Activated naive CD8-positive, alpha-beta T cell treated with anti-CD3 and anti-CD28 coated beads, Interleukin-2, amount 50 U/mL, for 24 hours (primary cell): ENCODE measurements at regions not wholly inside any gene's neighbourhood (a gene's known extent, or its start where the extent isn't known, plus 50 kb on each side); places are given as distances from the start of the nearest gene placed in this dataset.

Experiments used
- ATAC-seq: fragments of 150-1000 bp; cut with Tn5 transposase; one replicate; pipeline ENCODE4 v1.10.0; 2021
- DNase-seq: peaks from one replicate; pipeline ENCODE4 v3.0.0; 2021
- H3K27ac Mint-ChIP-seq: one replicate; pipeline ENCODE4 v1.8.0; 2021; ENCODE audit warnings: mild to moderate bottlenecking, mixed read lengths
- H3K27me3 Mint-ChIP-seq: one replicate; pipeline ENCODE4 v1.8.0; 2021; ENCODE audit warnings: mixed read lengths
- H3K36me3 Mint-ChIP-seq: one replicate; pipeline ENCODE4 v1.8.0; 2021; ENCODE audit warnings: low read depth, mixed read lengths
- H3K4me1 Mint-ChIP-seq: one replicate; pipeline ENCODE4 v1.8.0; 2021; ENCODE audit warnings: mixed read lengths
- H3K4me3 Mint-ChIP-seq: one replicate; pipeline ENCODE4 v1.8.0; 2021; ENCODE audit warnings: mild to moderate bottlenecking, moderate library complexity, mixed read lengths
- H3K9me3 Mint-ChIP-seq: one replicate; pipeline ENCODE4 v1.8.0; 2021; ENCODE audit warnings: mixed read lengths

DNA sequence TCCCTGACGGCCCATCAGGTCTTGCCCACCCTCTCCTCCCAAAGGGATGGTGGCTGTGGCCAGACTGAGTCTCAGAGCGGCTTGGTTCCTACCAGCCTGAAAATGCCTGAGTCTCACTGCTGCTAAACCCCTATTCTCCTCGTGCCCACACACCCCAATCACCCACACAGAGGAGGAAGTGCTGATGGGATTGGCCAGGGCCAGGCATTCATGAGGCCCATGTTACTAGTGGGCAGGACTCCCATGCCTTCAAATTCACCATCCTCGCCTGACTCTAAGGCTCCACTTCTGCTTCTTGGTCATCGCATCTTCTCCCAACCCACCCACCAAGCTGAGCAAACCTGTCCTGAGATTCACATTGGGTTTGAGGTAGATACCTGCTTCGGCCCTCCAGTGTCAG lies 80.1 kb upstream of the CST7 start:
- ATAC-seq (no peak), DNase-seq (no peak)
- Mint-ChIP-seq H3K4me1 (no peaks in the 10 kb centered on the region), H3K27me3 (no peaks in the 10 kb centered on the region), H3K36me3 (peaks cover 3% of the 10 kb centered on the region), H3K9me3 (peaks cover 11% of the 10 kb centered on the region), H3K4me3 (no peak overlapping the region), H3K27ac (no peak overlapping the region)

- no peaks in the 10 kb centered on the region for H3K27me3 Mint-ChIP-seq
- H3K27ac Mint-ChIP-seq = no peak overlapping the region
- H3K9me3 Mint-ChIP-seq = peaks cover 9% of the 10 kb centered on the region
- H3K4me3 Mint-ChIP-seq = no peak overlapping the region
- ATAC-seq (no peak), DNase-seq (no peak)
- no peaks in the 10 kb centered on the region for H3K4me1 Mint-ChIP-seq
- peaks cover 3% of the 10 kb centered on the region for H3K36me3 Mint-ChIP-seq
Observed at GRCh38 chr20:24870057-24870456, 79.0 kb upstream of the CST7 start.

DNA sequence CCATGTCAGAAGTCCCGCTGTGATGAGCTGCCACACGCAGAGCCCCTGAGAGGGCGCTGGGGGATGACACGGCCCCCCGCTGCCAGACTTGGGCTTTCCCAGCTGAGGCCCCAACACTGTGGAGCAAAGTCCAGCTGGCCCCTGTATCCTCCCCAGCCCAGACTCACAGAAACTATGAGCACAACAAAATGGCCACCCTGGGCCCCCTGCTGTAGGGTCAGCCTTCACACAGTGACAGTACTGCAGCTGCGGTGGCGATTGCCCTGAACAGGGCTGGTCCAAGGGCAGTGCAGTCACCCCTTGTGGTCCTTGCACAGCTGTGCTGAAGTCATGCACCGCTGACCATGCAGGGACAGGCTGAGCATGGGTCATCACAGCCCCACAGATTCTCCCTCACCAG lies 78.2 kb upstream of the CST7 start:
- peaks cover under 1% of the 10 kb centered on the region for H3K36me3 Mint-ChIP-seq
- ATAC-seq (no peak), DNase-seq (no peak)
- H3K4me1 Mint-ChIP-seq = no peaks in the 10 kb centered on the region
- H3K27me3 Mint-ChIP-seq = no peaks in the 10 kb centered on the region
- no peak overlapping the region for H3K27ac Mint-ChIP-seq
- peaks cover 2% of the 10 kb centered on the region for H3K9me3 Mint-ChIP-seq
- H3K4me3 Mint-ChIP-seq = no peak overlapping the region

DNA sequence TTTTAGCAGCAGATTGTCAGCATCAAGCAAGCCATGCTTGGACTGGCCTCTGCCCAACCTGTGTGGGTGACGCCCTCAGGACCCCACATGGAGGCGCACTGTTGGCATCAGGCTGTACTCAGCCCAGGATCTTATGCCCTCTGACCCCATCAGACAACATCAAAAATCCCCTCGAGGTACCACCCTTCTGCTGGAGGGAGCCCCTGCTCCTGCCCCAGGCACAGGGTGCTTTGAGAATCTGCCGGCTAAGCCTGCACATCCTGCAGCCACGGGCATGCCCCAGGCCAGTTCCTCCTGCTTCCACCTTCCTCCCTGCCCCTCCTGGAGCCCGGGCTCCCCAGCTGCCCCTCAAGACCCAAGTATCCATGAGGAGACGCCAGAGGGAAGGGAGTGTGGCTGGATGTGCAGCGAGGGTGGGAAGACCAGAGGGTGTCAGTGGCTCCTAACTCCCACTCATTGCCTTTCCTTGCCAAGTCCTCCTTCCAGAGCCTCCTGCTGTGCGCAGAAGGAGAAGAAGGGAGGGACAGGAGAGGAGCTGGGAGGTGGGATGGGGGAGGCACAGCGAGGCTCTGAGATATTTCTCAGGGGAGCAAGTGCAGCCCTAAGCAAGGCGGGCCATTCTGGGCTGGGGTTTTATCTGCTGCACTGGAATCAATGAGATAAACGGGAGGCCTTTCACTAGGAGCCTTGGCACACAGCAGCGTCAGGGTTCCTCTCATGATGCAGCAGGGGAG lies 77.4 kb upstream of the CST7 start:
- no peak overlapping the region for H3K4me3 Mint-ChIP-seq
- H3K9me3 Mint-ChIP-seq = no peaks in the 10 kb centered on the region
- H3K4me1 Mint-ChIP-seq = no peaks in the 10 kb centered on the region
- DNase-seq (no peak), ATAC-seq (no peak)
- H3K27me3 Mint-ChIP-seq = no peaks in the 10 kb centered on the region
- no peaks in the 10 kb centered on the region for H3K36me3 Mint-ChIP-seq
- H3K27ac Mint-ChIP-seq = no peak overlapping the region

GRCh38 chr20:24872291-24873024 lies 76.6 kb upstream of the CST7 start:
- ATAC-seq (no peak), DNase-seq (no peak)
- Mint-ChIP-seq H3K27ac (no peak overlapping the region), H3K27me3 (no peaks in the 10 kb centered on the region), H3K9me3 (no peaks in the 10 kb centered on the region), H3K36me3 (no peaks in the 10 kb centered on the region), H3K4me3 (no peak overlapping the region), H3K4me1 (no peaks in the 10 kb centered on the region)

GRCh38 chr20:24873025-24873620 lies 75.9 kb upstream of the CST7 start:
- Mint-ChIP-seq H3K27me3 (no peaks in the 10 kb centered on the region), H3K36me3 (no peaks in the 10 kb centered on the region), H3K4me1 (no peaks in the 10 kb centered on the region), H3K9me3 (no peaks in the 10 kb centered on the region), H3K27ac (no peak overlapping the region), H3K4me3 (no peak overlapping the region)
- ATAC-seq (no peak), DNase-seq (no peak)

GRCh38 chr20:24875078-24875477 lies 74.0 kb upstream of the CST7 start:
- no peaks in the 10 kb centered on the region for H3K4me1 Mint-ChIP-seq
- ATAC-seq (no peak), DNase-seq (no peak)
- no peak overlapping the region for H3K4me3 Mint-ChIP-seq
- no peaks in the 10 kb centered on the region for H3K27me3 Mint-ChIP-seq
- no peak overlapping the region for H3K27ac Mint-ChIP-seq
- no peaks in the 10 kb centered on the region for H3K36me3 Mint-ChIP-seq
- H3K9me3 Mint-ChIP-seq = no peaks in the 10 kb centered on the region

DNA sequence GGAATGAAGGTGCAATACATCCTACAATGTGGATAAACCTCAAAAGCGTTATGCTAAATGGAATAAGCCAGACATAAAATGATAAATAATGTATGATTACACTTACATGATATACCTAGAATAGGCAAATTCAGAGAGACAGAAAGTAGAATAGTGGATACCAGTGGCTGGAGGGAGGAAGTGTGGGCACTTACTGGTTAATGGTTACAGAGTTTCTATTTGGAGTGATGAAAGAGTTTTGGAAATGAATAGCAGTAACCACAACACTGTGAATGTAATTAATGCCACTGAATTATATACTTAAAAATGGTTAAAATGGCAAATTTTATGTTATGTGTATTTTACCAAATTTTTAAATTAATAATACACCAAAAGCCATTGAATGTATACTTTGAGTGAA lies 71.4 kb upstream of the CST7 start:
- Mint-ChIP-seq H3K27me3 (peaks cover 2% of the 10 kb centered on the region), H3K4me3 (no peak overlapping the region), H3K27ac (no peak overlapping the region), H3K9me3 (peaks cover 2% of the 10 kb centered on the region), H3K4me1 (no peaks in the 10 kb centered on the region), H3K36me3 (no peaks in the 10 kb centered on the region)
- DNase-seq (no peak), ATAC-seq (no peak)

DNA sequence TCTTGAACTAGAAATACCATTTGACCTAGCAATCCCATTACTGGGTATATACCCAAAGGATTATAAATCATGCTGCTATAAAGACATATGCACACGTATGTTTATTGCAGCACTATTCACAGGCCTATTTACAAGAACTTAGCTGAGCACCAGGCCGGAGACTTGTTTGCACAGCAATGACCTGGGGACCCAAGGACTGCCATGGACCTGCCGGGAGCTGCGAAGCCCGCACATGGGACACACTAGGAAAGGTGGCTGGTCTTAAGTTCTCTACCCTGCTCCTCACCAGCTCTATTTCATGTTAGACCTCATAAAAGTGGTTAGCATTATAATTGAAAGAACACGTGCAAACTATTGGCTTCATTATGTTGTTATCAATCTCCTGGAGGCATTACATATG lies 70.4 kb upstream of the CST7 start:
- H3K27me3 Mint-ChIP-seq = peaks cover 6% of the 10 kb centered on the region
- no peak for DNase-seq
- peaks cover 12% of the 10 kb centered on the region for H3K9me3 Mint-ChIP-seq
- H3K4me3 Mint-ChIP-seq = no peak overlapping the region
- H3K4me1 Mint-ChIP-seq = no peaks in the 10 kb centered on the region
- no peak overlapping the region for H3K27ac Mint-ChIP-seq
- ATAC-seq = no peak
- peaks cover 2% of the 10 kb centered on the region for H3K36me3 Mint-ChIP-seq

DNA sequence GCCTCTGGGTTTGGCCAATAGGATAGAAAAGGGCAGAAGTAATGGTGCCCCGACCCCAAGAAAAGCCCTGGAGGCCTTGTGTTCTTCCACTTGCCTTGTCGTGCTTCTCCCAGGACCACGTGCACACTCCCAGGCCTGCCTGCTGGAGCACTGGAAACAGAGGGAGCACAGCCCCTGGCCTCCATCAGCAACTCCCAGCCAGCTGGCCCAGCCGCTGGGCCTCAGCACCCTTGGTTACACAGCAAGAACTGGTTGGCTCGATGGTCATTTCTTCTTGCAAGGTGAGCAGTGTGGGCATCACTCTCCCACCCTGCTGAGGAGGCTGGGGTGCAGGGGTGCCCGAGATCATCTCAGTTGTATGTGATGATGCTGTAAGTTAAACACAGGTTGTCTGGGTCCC lies 69.2 kb upstream of the CST7 start:
- H3K27me3 Mint-ChIP-seq = peaks cover 6% of the 10 kb centered on the region
- ATAC-seq = no peak
- H3K4me3 Mint-ChIP-seq = no peak overlapping the region
- peaks cover 18% of the 10 kb centered on the region for H3K9me3 Mint-ChIP-seq
- peaks cover 2% of the 10 kb centered on the region for H3K36me3 Mint-ChIP-seq
- no peak overlapping the region for H3K27ac Mint-ChIP-seq
- DNase-seq = no peak
- no peaks in the 10 kb centered on the region for H3K4me1 Mint-ChIP-seq

DNA sequence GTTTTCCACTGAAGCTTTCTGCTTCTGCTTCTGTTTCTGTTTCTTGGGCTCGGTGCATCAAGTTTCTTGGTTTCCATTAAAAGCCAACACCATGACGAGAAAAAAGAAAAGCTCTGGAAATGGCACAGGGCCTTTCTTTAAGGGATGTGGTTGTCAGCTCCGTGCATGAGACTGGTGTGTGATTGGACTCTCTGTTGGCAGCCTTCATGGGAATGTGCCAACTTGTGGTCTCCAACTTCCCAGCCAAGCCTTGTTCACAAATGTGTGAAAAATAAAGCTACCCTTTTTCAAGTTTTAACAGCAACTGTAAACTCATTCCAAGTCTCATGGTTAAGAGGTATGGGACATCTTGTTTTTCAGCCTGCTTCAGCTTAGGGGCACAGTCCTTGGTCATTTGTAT lies 68.7 kb upstream of the CST7 start:
- no peak for ATAC-seq
- DNase-seq = no peak
- H3K27me3 Mint-ChIP-seq = peaks cover 6% of the 10 kb centered on the region
- no peaks in the 10 kb centered on the region for H3K4me1 Mint-ChIP-seq
- peaks cover 2% of the 10 kb centered on the region for H3K36me3 Mint-ChIP-seq
- no peak overlapping the region for H3K4me3 Mint-ChIP-seq
- H3K9me3 Mint-ChIP-seq = peaks cover 18% of the 10 kb centered on the region
- no peak overlapping the region for H3K27ac Mint-ChIP-seq

- H3K4me1 Mint-ChIP-seq = no peaks in the 10 kb centered on the region
- no peak for ATAC-seq
- H3K27me3 Mint-ChIP-seq = no peaks in the 10 kb centered on the region
- no peak overlapping the region for H3K4me3 Mint-ChIP-seq
- H3K9me3 Mint-ChIP-seq = no peaks in the 10 kb centered on the region
- no peak overlapping the region for H3K27ac Mint-ChIP-seq
- no peaks in the 10 kb centered on the region for H3K36me3 Mint-ChIP-seq
- DNase-seq = no peak
Observed at GRCh38 chr20:24890286-24890685, 58.8 kb upstream of the CST7 start.

GRCh38 chr20:24891546-24892393 lies 57.3 kb upstream of the CST7 start:
- no peaks in the 10 kb centered on the region for H3K27me3 Mint-ChIP-seq
- no peaks in the 10 kb centered on the region for H3K9me3 Mint-ChIP-seq
- H3K27ac Mint-ChIP-seq = no peak overlapping the region
- no peak for ATAC-seq
- no peak for DNase-seq
- H3K36me3 Mint-ChIP-seq = no peaks in the 10 kb centered on the region
- no peak overlapping the region for H3K4me3 Mint-ChIP-seq
- no peaks in the 10 kb centered on the region for H3K4me1 Mint-ChIP-seq

DNA sequence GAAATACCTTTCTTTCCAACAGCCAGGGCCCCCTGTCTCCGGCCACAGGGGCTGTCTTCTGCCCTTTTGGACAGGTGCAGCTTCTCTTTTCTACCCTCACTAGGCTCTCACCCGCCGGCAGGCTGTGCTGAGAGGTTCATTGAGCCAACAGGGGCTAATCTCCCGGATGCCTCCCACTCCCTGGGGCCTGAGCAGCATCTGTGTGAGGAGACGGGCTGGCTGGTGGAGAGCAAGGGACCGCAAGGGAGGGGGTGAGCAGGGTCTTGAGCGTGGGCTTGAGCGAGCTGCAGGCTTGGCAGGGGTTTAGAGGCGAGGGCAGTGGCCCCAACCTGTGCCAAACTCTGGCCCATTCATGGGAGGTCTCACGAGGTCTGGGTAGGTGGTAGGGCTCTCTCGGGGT lies 56.5 kb upstream of the CST7 start:
- Mint-ChIP-seq H3K27me3 (no peaks in the 10 kb centered on the region), H3K4me3 (no peak overlapping the region), H3K36me3 (no peaks in the 10 kb centered on the region), H3K9me3 (no peaks in the 10 kb centered on the region), H3K27ac (no peak overlapping the region), H3K4me1 (no peaks in the 10 kb centered on the region)
- DNase-seq = no peak
- ATAC-seq = no peak
